Naive thymus-derived CD4-positive, alpha-beta T cell (primary cell): ENCODE measurements at regions not wholly inside any gene's neighbourhood (a gene's known extent, or its start where the extent isn't known, plus 50 kb on each side); places are given as distances from the start of the nearest gene placed in this dataset.

Source experiments
- ATAC-seq: fragments of 150-1000 bp; cut with Tn5 transposase; 2 replicates; pipeline ENCODE4 v1.10.0; 2021; ENCODE audit warnings: mild to moderate bottlenecking, moderate library complexity
- CTCF ChIA-PET: fragments of 350-600 bp; sonication (Branson Sonifier 250); formaldehyde crosslinking; loops from one replicate; lab custom pipeline; 2021; ENCODE audit warnings: antibody characterized with exemption; lab: Charles Lee
- POLR2A ChIA-PET: fragments of 350-600 bp; sonication (Branson Sonifier 250); formaldehyde crosslinking; loops from one replicate; lab custom pipeline; 2021; ENCODE audit warnings: antibody characterized with exemption, inconsistent platforms; lab: Charles Lee
- DNase-seq, 9 donors: peaks; one replicate each; pipeline versions ENCODE4 v3.0.0 to v3.0.0-alpha.2; 2020 to 2022; ENCODE audit warnings: mixed read lengths in 1 of 9
- H3K27ac ChIP-seq: one replicate; pipeline ENCODE4 v1.7.0; 2013; ENCODE audit warnings: mild to moderate bottlenecking, low read depth, low read length, moderate library complexity
- H3K27me3 ChIP-seq, 2 donors: one replicate each; pipeline ENCODE4 v1.7.0; 2013; ENCODE audit warnings: low read length in 2 of 2, mild to moderate bottlenecking in 2 of 2, moderate library complexity in 2 of 2; ENCODE audit not compliant: control insufficient read depth in 2 of 2, insufficient read depth in 2 of 2
- H3K36me3 ChIP-seq, 3 experiments: 1 replicate in 2 of 3; 2 replicates in 1 of 3; pipeline ENCODE4 v1.7.0; 2013; ENCODE audit warnings: low read length in 3 of 3, mild to moderate bottlenecking in 3 of 3, moderate library complexity in 1 of 3; ENCODE audit not compliant: insufficient read depth in 3 of 3, control insufficient read depth in 2 of 3
- H3K4me1 ChIP-seq, 2 donors: one replicate each; pipeline ENCODE4 v1.7.0; 2013; ENCODE audit warnings: low read length in 2 of 2, mild to moderate bottlenecking in 2 of 2, moderate library complexity in 1 of 2; ENCODE audit not compliant: control insufficient read depth in 2 of 2, insufficient read depth in 2 of 2
- H3K4me3 ChIP-seq: 2 replicates; pipeline ENCODE4 v1.7.0; 2013; ENCODE audit warnings: mild to moderate bottlenecking, low read length
- H3K9me3 ChIP-seq, 3 experiments: 1 replicate in 2 of 3; 2 replicates in 1 of 3; pipeline ENCODE4 v1.7.0; 2013; ENCODE audit warnings: low read length in 3 of 3; ENCODE audit not compliant: control insufficient read depth in 2 of 3
- H3K27ac Mint-ChIP-seq, 9 donors: one replicate each; pipeline ENCODE4 v1.8.0; 2020 to 2022; ENCODE audit warnings: mixed read lengths in 9 of 9, mild to moderate bottlenecking in 8 of 9, moderate library complexity in 5 of 9, inconsistent platforms in 2 of 9
- H3K27me3 Mint-ChIP-seq, 5 donors: one replicate each; pipeline ENCODE4 v1.8.0; 2021 to 2022; ENCODE audit warnings: mixed read lengths in 5 of 5, mild to moderate bottlenecking in 1 of 5
- H3K36me3 Mint-ChIP-seq, 5 donors: one replicate each; pipeline ENCODE4 v1.8.0; 2020 to 2022; ENCODE audit warnings: mixed read lengths in 5 of 5, mild to moderate bottlenecking in 3 of 5, inconsistent platforms in 1 of 5
- H3K4me1 Mint-ChIP-seq, 7 donors: one replicate each; pipeline ENCODE4 v1.8.0; 2020 to 2022; ENCODE audit warnings: mixed read lengths in 7 of 7, mild to moderate bottlenecking in 3 of 7, inconsistent platforms in 1 of 7
- H3K4me3 Mint-ChIP-seq, 10 donors: one replicate each; pipeline ENCODE4 v1.8.0; 2020 to 2022; ENCODE audit warnings: mild to moderate bottlenecking in 10 of 10, mixed read lengths in 10 of 10, moderate library complexity in 6 of 10, inconsistent platforms in 2 of 10
- H3K9me3 Mint-ChIP-seq, 11 donors: one replicate each; pipeline ENCODE4 v1.8.0; 2020 to 2022; ENCODE audit warnings: mixed read lengths in 11 of 11, mild to moderate bottlenecking in 4 of 11, inconsistent platforms in 1 of 11, moderate library complexity in 1 of 11
- intact Hi-C, 2 donors: fragments of 100-400 bp; cut with micrococcal nuclease; formaldehyde crosslinking; loops; one replicate each; pipeline ENCODE4 v1.15.1; 2023

GRCh38 chr16:7278636-7279035, 54.0 kb upstream of the RBFOX1 start:
- Mint-ChIP-seq H3K27ac (no peak overlapping the region), H3K4me3 (no peak overlapping the region), H3K9me3 (peaks cover 2 to 31% (median 7%) of the 10 kb centered on the region in 11 donors), H3K4me1 (no peaks in the 10 kb centered on the region), H3K36me3 (peaks cover 0 to 4% (median 0%) of the 10 kb centered on the region in 5 donors), H3K27me3 (no peaks in the 10 kb centered on the region)
- no peaks in the 10 kb centered on the region for H3K36me3 ChIP-seq
- intact Hi-C loops, result no loop called here
- no peaks in the 10 kb centered on the region for H3K4me1 ChIP-seq
- no peaks in the 10 kb centered on the region for H3K9me3 ChIP-seq
- DNase-seq (no peak), ATAC-seq (no peak)
- H3K27me3 ChIP-seq, result no peaks in the 10 kb centered on the region
- ChIA-PET CTCF (no interaction called here), POLR2A (no interaction called here)
- no peak overlapping the region for H3K4me3 ChIP-seq
- no peak overlapping the region for H3K27ac ChIP-seq

DNA sequence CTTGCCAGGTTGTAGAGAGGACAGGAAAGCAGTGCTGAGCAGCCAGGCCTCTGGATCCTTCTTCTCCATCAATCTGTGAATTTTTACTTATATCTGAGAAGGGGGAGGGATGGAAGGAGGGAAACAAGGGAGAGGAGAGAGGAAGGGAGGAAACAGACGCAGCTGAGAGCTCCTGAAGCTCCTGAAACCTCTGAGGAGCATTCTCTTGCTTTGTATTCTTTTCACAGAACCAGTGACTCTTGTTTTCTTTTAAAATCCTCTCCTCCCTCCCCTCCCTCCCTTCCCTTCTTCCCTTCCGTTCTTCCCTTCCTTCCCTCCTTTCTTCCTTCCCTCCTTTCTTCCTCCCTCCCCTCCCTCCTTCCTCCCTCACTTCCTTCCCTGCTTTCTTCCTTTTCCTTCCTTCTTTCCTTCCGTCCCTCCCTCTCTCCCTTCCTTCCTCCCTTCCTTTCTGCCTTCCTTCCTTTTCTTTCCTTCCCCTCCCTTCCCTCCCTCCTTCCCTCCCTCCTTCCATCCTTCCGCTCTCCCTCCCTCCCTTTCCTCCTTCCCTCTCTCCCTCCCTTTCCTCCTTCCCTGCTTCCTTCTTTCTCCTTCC, 60.0 kb upstream of the RBFOX1 start:
- ChIA-PET POLR2A (no interaction called here), CTCF (no interaction called here)
- no peaks in the 10 kb centered on the region for H3K36me3 Mint-ChIP-seq
- H3K4me1 Mint-ChIP-seq, result no peaks in the 10 kb centered on the region
- Histone ChIP-seq H3K27me3 (no peaks in the 10 kb centered on the region), H3K36me3 (no peaks in the 10 kb centered on the region), H3K27ac (no peak overlapping the region), H3K4me3 (no peak overlapping the region), H3K4me1 (no peaks in the 10 kb centered on the region), H3K9me3 (no peaks in the 10 kb centered on the region)
- no peak overlapping the region for H3K27ac Mint-ChIP-seq
- ATAC-seq, result no peak
- H3K27me3 Mint-ChIP-seq, result no peaks in the 10 kb centered on the region
- peaks cover 2 to 20% (median 6%) of the 10 kb centered on the region in 11 donors for H3K9me3 Mint-ChIP-seq
- no peak for DNase-seq
- intact Hi-C loops, result no loop called here
- no peak overlapping the region for H3K4me3 Mint-ChIP-seq

- Mint-ChIP-seq H3K27ac (no peak overlapping the region), H3K4me3 (no peak overlapping the region), H3K4me1 (no peaks in the 10 kb centered on the region), H3K36me3 (peaks cover 0 to 1% (median 0%) of the 10 kb centered on the region in 5 donors), H3K9me3 (peaks cover 2 to 24% (median 7%) of the 10 kb centered on the region in 11 donors), H3K27me3 (no peaks in the 10 kb centered on the region)
- ChIA-PET CTCF (no interaction called here), POLR2A (no interaction called here)
- no peaks in the 10 kb centered on the region for H3K4me1 ChIP-seq
- no peaks in the 10 kb centered on the region for H3K9me3 ChIP-seq
- no peak for ATAC-seq
- H3K36me3 ChIP-seq, result no peaks in the 10 kb centered on the region
- no peaks in the 10 kb centered on the region for H3K27me3 ChIP-seq
- no peak overlapping the region for H3K27ac ChIP-seq
- intact Hi-C loops, result no loop called here
- no peak overlapping the region for H3K4me3 ChIP-seq
- no peak for DNase-seq
Observed at GRCh38 chr16:7271486-7271885, 61.2 kb upstream of the RBFOX1 start.

DNA sequence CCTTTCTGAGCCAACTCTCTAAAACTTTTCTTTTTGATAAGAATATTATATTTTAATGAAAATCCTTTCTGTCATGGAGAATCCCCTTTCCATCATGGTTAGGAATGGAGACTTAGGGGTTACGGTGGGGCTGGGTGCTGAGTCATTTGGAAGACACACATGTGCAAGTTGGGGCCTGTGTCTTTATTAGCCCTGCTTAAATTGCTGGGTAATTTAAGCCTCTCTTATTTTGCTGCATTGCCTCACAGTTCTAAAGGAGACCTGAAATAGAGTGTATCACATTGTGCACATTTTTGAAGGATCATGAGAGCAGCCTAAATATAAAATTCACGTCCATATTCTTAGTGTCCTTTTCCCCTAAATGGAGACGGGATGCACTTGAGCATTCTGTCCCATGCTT, 61.8 kb upstream of the RBFOX1 start:
- Mint-ChIP-seq H3K27me3 (no peaks in the 10 kb centered on the region), H3K36me3 (peaks cover 0 to 5% (median 0%) of the 10 kb centered on the region in 5 donors), H3K27ac (no peak overlapping the region), H3K4me3 (no peak overlapping the region), H3K4me1 (no peaks in the 10 kb centered on the region), H3K9me3 (peaks cover 2 to 28% (median 8%) of the 10 kb centered on the region in 11 donors)
- POLR2A ChIA-PET, result no interaction called here
- no peaks in the 10 kb centered on the region for H3K27me3 ChIP-seq
- CTCF ChIA-PET, result no interaction called here
- H3K4me1 ChIP-seq, result no peaks in the 10 kb centered on the region
- H3K4me3 ChIP-seq, result no peak overlapping the region
- intact Hi-C loops, result no loop called here
- H3K27ac ChIP-seq, result no peak overlapping the region
- no peak for DNase-seq
- H3K9me3 ChIP-seq, result no peaks in the 10 kb centered on the region
- no peak for ATAC-seq
- H3K36me3 ChIP-seq, result no peaks in the 10 kb centered on the region

- Histone ChIP-seq H3K27me3 (no peaks in the 10 kb centered on the region), H3K9me3 (no peaks in the 10 kb centered on the region), H3K27ac (no peak overlapping the region), H3K4me3 (no peak overlapping the region), H3K4me1 (no peaks in the 10 kb centered on the region), H3K36me3 (no peaks in the 10 kb centered on the region)
- CTCF ChIA-PET, result no interaction called here
- Mint-ChIP-seq H3K27me3 (no peaks in the 10 kb centered on the region), H3K4me3 (no peak overlapping the region), H3K27ac (no peak overlapping the region), H3K4me1 (no peaks in the 10 kb centered on the region), H3K36me3 (peaks cover 0 to 5% (median 0%) of the 10 kb centered on the region in 5 donors), H3K9me3 (peaks cover 2 to 30% (median 10%) of the 10 kb centered on the region in 11 donors)
- no peak for DNase-seq
- intact Hi-C loops, result no loop called here
- no peak for ATAC-seq
- POLR2A ChIA-PET, result no interaction called here
Observed at GRCh38 chr16:7270006-7270405, 62.6 kb upstream of the RBFOX1 start.

GRCh38 chr16:7268182-7268581, 64.5 kb upstream of the RBFOX1 start:
- Mint-ChIP-seq H3K27me3 (no peaks in the 10 kb centered on the region), H3K9me3 (peaks cover 0 to 33% (median 11%) of the 10 kb centered on the region in 11 donors), H3K4me1 (no peaks in the 10 kb centered on the region), H3K4me3 (no peak overlapping the region), H3K27ac (no peak overlapping the region), H3K36me3 (peaks cover 0 to 5% (median 0%) of the 10 kb centered on the region in 5 donors)
- intact Hi-C loops, result no loop called here
- Histone ChIP-seq H3K9me3 (no peaks in the 10 kb centered on the region), H3K27ac (no peak overlapping the region), H3K36me3 (no peaks in the 10 kb centered on the region), H3K4me3 (no peak overlapping the region), H3K4me1 (no peaks in the 10 kb centered on the region), H3K27me3 (no peaks in the 10 kb centered on the region)
- ChIA-PET CTCF (no interaction called here), POLR2A (no interaction called here)
- ATAC-seq, result no peak
- DNase-seq, result no peak

DNA sequence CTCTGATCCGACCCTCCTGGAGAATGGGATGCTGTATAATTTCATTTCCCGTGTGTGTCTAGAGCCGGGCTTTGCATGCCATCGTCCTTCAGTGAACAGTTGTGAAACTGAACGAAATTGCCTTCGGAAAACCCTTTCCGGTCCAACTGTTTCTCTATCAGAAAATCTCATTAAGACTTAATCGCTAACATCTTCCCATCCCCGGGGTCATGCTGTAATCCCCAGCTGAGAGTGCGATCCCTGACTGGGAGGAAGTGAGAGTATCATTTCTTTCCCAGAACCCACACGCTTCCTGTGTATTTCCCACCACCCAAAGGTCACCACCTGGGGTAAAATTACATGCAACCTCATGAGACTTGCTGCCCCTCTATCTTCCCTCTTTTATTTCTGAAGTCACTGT, 75.6 kb upstream of the RBFOX1 start:
- Histone ChIP-seq H3K36me3 (no peaks in the 10 kb centered on the region), H3K9me3 (peaks cover 0 to 8% (median 0%) of the 10 kb centered on the region in 3 experiments), H3K27ac (no peak overlapping the region), H3K4me1 (no peaks in the 10 kb centered on the region), H3K27me3 (no peaks in the 10 kb centered on the region), H3K4me3 (no peak overlapping the region)
- DNase-seq, result no peak
- no peaks in the 10 kb centered on the region for H3K27me3 Mint-ChIP-seq
- H3K4me1 Mint-ChIP-seq, result no peaks in the 10 kb centered on the region
- CTCF ChIA-PET, result no interaction called here
- intact Hi-C loops, result no loop called here
- H3K4me3 Mint-ChIP-seq, result no peak overlapping the region
- H3K27ac Mint-ChIP-seq, result no peak overlapping the region
- peaks cover 2 to 24% (median 9%) of the 10 kb centered on the region in 11 donors for H3K9me3 Mint-ChIP-seq
- no peak for ATAC-seq
- POLR2A ChIA-PET, result no interaction called here
- peaks cover 0 to 4% (median 0%) of the 10 kb centered on the region in 5 donors for H3K36me3 Mint-ChIP-seq
